Erythroblast (primary cell): ENCODE measurements at regions not wholly inside any gene's neighbourhood (a gene's known extent, or its start where the extent isn't known, plus 50 kb on each side); places are given as distances from the start of the nearest gene placed in this dataset.
A peak's percentile ranks its signal among the peaks of the same experiment; 100 is the strongest.

Experiments used
- DNase-seq, 2 experiments: peaks; one replicate each; lab custom pipeline; 2025; lab: John Stamatoyannopoulos, UW
- GATA1 ChIP-seq: IDR thresholded peaks from 2 replicates; pipeline ENCODE4 v1.6.1; 2011; ENCODE audit warnings: low read depth, mild to moderate bottlenecking, control low read depth, low read length, moderate library complexity
- POLR2A ChIP-seq: IDR thresholded peaks from 2 replicates; pipeline ENCODE4 v1.6.1; 2011; ENCODE audit warnings: mild to moderate bottlenecking, low read length

- TF ChIP-seq POLR2A, result no peak
- no peak for TF ChIP-seq GATA1
- peak; percentile 54 to 70 for DNase-seq
Measured at GRCh38 chr3:72434296-72434695, 413.9 kb downstream of the SHQ1 start.

- DNase-seq, result no peak
- TF ChIP-seq POLR2A (no peak), GATA1 (no peak)
Measured at GRCh38 chr3:72432246-72432645, 416.0 kb downstream of the SHQ1 start.

GRCh38 chr3:72429589-72430353, 418.5 kb downstream of the SHQ1 start:
- no peak for TF ChIP-seq POLR2A
- no peak for TF ChIP-seq GATA1
- peak in 1 of 2 experiments; percentile 21 for DNase-seq

GRCh38 chr3:72428803-72429202, 419.4 kb downstream of the SHQ1 start:
- TF ChIP-seq GATA1 (no peak), POLR2A (no peak)

GRCh38 chr3:72427624-72428023, 420.6 kb downstream of the SHQ1 start:
- no peak for TF ChIP-seq POLR2A
- no peak for TF ChIP-seq GATA1
- no peak for DNase-seq

More at GRCh38 chr3:72428803-72429202, 419.4 kb downstream of the SHQ1 start:
- DNase-seq, result no peak

- TF ChIP-seq GATA1, result no peak
- no peak for TF ChIP-seq POLR2A
- peak; percentile 21 to 34 for DNase-seq
Measured at GRCh38 chr3:72426618-72427397, 421.4 kb downstream of the SHQ1 start.

- TF ChIP-seq POLR2A, result no peak
- DNase-seq, result no peak
Measured at GRCh38 chr3:72423643-72424042, 424.6 kb downstream of the SHQ1 start.

- no peak for DNase-seq
- TF ChIP-seq POLR2A (no peak), GATA1 (no peak)
Measured at GRCh38 chr3:72421786-72422185, 426.5 kb downstream of the SHQ1 start.

GRCh38 chr3:72421126-72421525, 427.1 kb downstream of the SHQ1 start:
- no peak for TF ChIP-seq POLR2A
- no peak for TF ChIP-seq GATA1
- DNase-seq, result no peak

- DNase-seq, result no peak
- no peak for TF ChIP-seq POLR2A
- TF ChIP-seq GATA1, result no peak
Measured at GRCh38 chr3:72418856-72419255, 429.4 kb downstream of the SHQ1 start.

GRCh38 chr3:72418244-72418643, 430.0 kb downstream of the SHQ1 start:
- TF ChIP-seq GATA1 (no peak), POLR2A (no peak)
- DNase-seq, result no peak

- TF ChIP-seq POLR2A (no peak), GATA1 (no peak)
- DNase-seq, result no peak
Measured at GRCh38 chr3:72414481-72415016, 433.7 kb downstream of the SHQ1 start.

- no peak for TF ChIP-seq GATA1
- TF ChIP-seq POLR2A, result no peak
- peak in 1 of 2 experiments; percentile 26 for DNase-seq
Measured at GRCh38 chr3:72413228-72413627, 435.0 kb downstream of the SHQ1 start.

- no peak for DNase-seq
Measured at GRCh38 chr3:72412340-72412956, 435.8 kb downstream of the SHQ1 start.

GRCh38 chr3:72411843-72412242, 436.4 kb downstream of the SHQ1 start:
- TF ChIP-seq POLR2A, result peak; percentile 11
- TF ChIP-seq GATA1, result no peak

More at GRCh38 chr3:72412340-72412956, 435.8 kb downstream of the SHQ1 start:
- TF ChIP-seq GATA1, result no peak
- no peak for TF ChIP-seq POLR2A

More at GRCh38 chr3:72411843-72412242, 436.4 kb downstream of the SHQ1 start:
- DNase-seq, result no peak
